ENCODE measurements at regions not wholly inside any gene's neighbourhood (a gene's known extent, or its start where the extent isn't known, plus 50 kb on each side); places are given as distances from the start of the nearest gene placed in this dataset.
"Not testable (repeated sequence)": the region's sequence is repeated elsewhere in the genome, so short reads cannot be mapped to it uniquely, and the experiment has no call there.

DNA sequence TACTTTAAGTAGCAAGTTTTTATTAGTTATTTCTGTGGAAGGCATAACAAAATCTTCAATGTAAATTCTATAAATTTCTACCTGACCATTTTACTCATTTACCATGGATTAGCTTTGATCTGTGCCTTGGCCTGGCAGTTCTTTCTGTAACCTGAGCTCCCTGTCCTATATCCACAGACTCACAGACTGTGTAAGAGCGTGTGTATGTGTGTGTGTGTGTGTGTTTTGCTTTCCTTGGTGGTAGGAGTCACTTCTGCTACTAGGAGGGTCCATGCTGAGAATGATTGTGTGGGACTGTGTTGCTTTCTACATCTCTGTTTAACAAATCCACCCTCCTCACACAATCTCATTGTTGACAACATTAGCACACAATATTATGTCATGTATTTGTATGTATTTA is 221.2 kb upstream of the PELI2 start:
- no peak for DNase-seq (ENCODE audit: low read depth, low spot score)

DNA sequence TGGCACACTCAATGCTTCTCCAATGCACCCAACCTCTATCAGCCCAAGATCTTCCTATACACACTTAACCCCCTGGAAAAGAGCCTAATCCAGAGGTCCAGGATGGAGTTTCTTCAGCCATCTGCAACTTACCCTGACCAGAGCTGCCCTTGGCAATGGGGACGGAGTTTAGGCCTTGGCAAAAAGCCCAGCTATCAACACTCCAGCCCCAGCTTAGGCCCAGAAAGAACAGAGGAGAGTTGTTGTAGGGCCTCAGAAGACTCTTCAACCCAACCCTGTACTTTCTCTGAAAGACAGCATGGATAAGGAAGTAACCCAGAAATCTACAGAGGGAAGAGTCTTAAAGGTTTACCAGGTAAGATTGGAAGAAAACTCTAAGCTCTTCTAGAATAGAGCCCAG is 219.3 kb upstream of the PELI2 start:
- DNase-seq (ENCODE audit: low read depth, low spot score), result no peak

DNA sequence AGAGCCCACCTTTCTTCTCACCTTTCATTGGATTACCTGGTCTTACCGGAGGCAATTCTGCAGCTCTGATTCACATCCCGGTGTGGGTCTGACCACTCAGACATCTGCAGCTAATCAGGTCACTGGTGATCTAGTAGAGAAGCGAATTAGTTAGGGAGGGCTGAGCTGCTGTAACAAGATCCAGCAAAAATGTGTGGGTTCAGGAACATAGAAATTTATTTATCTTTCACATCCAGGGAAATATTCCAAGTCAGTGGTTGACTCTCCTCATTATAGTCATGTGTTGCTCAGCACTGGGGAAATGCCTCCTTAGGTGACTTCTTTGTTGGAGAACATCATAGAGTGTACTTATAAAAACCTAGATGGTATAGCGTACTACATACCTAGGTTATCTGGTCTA is 218.7 kb upstream of the PELI2 start:
- no peak for DNase-seq (ENCODE audit: low read depth, low spot score)

DNA sequence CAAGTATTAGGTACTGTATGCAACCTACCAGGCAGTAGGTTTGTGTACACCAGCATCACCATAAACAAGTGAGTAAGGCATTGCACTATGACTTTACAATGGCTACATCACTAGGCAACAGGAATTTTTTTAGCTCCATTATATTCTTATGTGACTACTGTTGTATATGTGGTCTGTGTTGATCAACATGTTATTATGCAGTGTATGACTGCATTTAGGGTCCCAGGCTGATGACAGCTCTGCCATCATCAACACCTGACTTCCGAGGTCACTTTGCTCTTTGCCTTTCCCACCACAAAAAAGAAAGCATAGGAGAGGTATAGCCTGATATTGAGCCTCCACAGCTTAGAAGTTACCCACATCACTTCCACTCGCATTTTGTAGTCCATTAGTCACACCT is 217.5 kb upstream of the PELI2 start:
- DNase-seq (ENCODE audit: low read depth, low spot score), result no peak

DNA sequence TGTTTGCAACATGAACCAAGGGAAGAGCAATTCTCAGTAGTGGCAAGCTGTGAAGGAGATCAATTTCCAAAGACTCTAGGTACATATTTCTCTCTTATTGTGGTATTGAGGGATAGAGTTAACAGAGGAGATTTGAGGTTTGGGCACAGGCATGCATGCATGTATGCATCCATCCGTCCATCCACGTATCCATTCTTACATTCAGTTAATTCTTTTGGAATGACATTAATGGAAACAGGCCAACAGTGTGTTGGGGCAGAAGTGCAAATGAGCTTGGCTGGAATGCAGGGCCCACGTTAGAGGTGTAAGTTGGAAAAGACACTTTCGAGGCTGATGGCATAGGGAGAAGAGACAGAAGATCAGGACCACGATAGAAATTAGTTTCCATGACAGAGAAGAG is 216.9 kb upstream of the PELI2 start:
- DNase-seq (ENCODE audit: low read depth, low spot score), result no peak

DNA sequence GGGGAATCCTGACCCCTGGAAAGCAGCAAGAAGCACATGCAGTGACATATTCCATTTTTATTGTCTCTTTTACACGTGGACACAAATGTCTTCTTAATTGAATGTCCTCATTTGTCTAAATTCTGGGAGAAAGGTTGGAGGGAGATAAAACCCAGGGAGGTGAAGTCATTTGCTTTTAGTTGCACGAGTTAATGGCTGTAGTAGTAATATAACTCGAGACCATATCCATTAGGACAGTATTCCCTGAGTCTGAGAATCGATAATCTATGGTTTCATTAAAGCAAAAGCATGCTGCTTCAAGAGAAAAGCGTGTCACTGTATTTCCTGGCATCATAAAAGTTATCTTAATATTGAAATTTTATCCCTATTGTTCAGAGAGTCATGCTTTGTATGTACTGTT is 216.0 kb upstream of the PELI2 start:
- no peak for DNase-seq (ENCODE audit: low read depth, low spot score)

DNA sequence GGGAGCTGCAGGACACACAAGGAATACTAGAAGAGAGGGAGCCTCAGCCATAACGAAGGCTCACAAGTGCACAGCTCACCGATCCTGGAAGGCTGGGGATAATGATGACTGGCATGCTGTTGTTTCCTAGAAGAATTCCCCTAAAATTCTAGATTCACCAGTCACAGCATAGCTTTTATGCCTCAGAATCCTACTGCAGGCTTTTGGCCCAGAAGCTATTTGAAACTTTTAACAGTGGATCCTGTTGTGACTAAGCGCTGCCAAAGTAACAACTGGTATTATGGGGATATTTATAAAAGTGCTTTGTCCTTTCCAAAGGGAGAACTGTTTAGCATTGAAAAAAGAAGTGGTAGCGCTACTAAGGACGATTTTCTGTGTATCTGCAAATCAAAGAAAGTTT is 214.1 kb upstream of the PELI2 start:
- no peak for DNase-seq (ENCODE audit: low read depth, low spot score)

DNA sequence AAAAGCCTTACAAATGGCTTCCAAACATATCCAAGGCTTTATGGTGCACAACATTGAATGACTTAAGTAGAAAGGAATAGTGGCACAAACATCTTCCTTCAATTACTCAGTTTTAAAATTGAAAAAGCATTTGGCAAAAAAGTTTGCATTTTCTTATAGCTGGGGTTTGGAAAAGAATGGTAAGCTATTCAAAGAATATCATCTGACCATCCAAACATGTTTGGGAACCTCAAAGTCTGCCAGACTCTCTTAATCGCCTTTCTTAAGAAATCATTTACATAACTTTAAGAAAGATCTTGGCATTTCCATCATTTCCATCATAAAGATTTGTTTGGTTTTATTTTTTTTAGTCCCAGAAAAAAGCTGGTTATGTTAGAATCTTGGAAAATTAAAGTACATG is 210.1 kb upstream of the PELI2 start:
- no peak for DNase-seq (ENCODE audit: low read depth, low spot score)

DNA sequence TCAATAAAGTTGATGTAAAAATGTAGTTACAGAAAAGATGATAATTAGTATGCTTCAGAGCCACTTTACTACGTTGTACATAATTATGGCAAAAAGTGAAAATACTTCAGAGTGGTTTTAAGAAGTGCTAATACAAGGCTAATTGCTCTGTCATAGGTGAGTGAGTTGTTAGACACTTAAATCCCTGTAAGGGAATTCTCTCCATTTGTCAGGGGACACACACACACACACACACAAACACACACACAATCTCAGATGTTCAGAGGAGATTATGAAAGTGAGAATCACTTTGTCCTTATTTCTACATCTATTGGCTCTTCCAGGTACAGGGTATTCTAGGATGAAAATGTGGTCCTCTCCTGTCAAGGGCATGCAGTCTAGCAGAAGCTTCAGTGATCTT is 208.3 kb upstream of the PELI2 start:
- DNase-seq (ENCODE audit: low read depth, low spot score), result no peak

DNA sequence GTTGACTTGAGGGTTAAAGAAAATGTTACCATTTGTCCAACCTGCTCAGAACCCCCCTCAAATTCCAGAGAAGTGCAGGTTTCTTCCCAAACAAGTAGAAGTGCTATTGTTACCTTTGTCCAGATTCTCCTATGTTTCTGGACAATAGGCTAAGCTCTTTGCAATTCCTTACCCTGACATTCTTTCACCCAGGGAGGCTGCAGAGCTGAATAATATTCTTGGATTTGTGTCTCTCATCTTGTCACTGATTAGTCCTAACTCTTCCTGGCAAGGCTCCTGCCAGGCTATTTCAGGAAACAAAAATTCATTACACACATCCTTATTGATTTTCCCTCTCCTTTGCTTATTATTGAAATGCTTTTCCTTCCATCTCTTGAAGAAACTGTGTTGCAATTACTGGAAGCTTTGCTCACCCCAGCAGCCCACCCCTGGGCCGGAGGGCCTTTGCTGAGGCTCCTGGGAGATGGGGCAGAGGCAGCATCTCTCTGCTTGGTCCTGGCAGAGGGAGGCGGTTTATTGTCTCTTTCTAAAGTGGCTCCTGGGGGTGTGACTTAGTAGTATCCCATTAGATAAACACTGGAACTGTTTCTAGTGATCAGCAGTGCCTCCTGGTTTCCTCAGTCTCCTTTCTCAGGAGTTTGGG is 207.5 kb upstream of the PELI2 start:
- DNase-seq (ENCODE audit: low read depth, low spot score), result no peak

DNA sequence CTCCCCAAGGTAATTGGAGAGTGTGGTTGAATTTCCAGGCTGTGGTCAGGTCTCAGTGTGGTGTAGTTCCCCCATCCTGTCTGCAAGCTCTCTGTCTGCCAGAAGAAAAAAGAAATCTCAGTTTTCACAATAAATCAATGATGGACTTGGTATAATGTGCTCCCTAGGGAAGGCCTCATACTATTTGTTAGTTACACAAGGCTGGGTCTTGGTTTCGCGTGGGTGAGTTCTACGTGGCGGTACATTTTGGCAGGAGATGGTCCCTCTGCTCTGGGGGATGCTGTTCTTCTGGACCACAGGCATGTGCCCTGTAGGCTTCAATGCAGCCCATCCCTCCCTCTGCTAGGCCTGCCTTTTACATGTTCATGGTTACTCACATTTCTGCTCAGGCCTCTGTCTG is 206.4 kb upstream of the PELI2 start:
- DNase-seq (ENCODE audit: low read depth, low spot score), result no peak

DNA sequence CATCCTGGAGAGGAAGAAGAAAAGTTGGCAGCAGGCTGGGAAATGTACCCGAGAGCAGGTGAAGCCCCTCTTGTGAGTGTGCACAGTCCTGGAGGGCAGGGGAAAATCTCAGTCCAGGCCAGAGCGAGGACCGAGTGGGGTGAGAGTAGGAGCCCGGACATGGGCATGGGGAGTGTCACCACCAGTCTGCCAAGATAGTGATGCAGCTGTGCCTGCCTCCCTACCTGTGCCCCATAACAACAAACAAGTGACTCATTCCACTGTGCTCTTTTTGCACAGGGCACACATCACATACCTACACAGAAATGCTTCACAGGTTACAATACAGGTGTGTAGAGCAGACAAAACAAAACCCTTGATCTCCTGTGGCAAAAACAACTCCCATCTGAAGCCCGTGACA is 205.9 kb upstream of the PELI2 start:
- DNase-seq (ENCODE audit: low read depth, low spot score), result no peak

DNA sequence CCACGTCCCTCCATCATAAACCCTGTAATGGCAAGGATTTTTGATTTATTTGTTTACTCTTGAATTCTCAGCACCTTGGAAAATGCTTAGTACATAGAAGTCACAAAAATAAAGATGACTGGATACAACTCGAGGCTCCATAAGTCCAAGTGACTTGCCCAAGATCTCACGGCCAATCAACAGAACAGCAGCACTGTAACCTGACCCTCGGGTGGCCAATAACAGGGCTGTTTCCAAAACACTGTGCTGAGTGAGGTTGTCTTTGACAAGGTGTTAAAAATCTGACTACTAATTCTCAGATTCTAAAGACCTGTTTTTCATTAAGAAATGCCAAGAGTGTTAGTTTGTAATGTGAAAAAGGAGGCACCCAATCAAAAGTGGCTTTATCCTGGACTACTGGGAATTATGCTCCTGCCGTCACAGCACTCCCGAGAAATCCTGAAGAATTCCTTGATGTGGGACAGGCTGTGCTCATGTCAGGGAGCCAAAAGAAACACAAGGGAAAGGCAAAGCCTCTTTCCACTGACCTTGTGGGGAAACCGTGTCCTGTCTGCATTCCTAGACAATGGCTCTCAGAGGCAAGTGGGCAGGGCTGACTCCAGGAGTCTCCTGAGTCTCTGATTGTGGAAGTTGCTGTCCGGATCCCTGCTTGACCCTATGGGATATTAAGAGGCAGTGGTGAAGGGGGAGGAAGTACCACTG is 204.7 kb upstream of the PELI2 start:
- DNase-seq (ENCODE audit: low read depth, low spot score), result no peak

DNA sequence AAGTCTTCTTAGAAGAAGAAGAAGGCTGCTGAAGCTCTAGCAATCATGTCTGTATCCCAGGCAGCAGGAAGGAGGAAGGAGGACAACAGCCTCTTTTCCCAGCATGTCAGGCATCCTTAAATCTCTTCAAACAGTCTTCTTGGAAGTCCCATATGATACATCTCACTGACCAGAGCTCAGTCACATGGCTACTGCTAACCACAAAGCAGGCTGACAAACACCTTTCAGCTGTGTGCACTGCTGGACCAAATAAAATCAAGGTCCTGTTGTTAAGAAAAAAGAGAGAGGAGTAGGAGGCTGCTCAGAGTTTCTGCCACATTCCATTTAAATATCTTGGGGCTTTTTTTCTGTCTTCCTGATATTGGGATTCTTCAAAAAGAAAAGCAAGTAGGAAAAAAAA is 203.4 kb upstream of the PELI2 start:
- DNase-seq (ENCODE audit: low read depth, low spot score), result no peak

DNA sequence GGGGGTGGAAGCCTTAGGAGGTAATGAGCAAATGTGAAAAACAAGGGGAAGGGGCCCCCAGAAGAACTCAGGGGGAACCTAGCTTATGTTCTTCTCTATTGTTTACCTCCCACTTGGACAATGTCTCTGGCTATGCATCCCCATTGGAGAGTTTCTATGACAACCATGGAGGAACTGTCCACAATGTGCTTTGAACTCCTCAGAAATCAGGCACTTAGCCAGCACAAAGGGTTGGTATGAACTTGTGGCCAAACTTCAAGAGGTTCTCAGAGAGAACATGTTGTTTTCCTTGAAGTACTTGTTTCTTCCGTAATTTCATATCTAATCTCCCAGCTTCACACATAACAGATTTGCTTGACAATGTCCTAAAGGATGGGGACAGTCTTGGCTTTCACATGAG is 202.8 kb upstream of the PELI2 start:
- no peak for DNase-seq (ENCODE audit: low read depth, low spot score)

DNA sequence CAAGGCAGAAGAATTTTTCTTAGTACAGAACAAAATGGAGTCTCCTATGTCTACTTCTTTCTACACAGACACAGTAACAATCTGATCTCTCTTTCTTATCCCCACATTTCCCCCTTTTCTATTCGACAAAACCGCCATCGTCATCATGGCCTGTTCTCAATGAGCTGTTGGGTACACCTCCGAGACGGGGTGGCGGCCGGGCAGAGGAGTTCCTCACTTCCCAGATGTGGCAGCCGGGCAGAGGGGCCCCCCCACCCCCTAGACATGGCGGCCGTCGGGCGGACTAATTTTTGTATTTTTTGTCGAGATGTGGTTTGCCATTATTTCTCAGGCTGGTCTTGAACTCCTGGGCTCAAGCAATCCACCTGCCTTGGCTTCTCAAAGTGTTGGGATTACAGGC is 198.4 kb upstream of the PELI2 start:
- DNase-seq (ENCODE audit: low read depth, low spot score), result not testable (repeated sequence)

DNA sequence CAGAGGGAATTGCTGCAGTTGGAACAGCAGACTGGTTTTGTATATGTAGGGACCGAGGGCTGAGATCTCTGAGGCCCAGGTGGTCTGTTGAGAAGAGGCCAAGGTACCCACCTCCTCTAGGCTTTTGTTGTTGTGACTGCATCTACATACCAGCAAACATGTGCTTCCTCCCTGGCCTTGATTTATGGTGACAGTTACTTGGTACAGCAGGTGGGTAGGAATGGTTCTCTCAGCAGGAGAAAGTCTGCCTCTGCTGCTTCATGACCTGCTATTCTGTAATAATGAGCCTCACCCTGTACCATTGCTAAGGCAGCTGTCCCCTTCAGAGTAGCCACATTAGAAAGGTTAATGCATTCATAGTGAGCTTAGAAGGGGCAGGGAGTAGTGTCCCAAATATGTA is 196.7 kb upstream of the PELI2 start:
- DNase-seq (ENCODE audit: low read depth, low spot score), result no peak

DNA sequence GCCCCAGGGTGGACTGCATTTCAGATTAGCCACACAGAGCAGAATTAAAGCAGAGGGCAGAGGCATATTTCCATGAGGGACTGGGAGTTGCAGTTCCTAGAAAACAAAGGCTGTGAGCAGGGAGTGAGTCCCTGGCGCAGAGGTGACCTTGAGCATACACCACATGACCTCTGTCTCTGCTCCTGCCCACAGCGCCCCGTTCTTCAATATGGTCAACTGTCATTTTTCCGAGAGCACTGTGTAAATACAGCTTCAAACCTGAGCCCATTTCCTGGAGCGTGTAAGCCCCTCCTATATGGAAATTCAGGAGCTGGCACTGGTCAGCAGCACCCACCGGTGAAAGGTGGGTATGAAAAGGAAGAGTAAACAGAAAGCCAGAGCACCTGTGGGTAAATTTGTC is 192.2 kb upstream of the PELI2 start:
- no peak for DNase-seq (ENCODE audit: low read depth, low spot score)

DNA sequence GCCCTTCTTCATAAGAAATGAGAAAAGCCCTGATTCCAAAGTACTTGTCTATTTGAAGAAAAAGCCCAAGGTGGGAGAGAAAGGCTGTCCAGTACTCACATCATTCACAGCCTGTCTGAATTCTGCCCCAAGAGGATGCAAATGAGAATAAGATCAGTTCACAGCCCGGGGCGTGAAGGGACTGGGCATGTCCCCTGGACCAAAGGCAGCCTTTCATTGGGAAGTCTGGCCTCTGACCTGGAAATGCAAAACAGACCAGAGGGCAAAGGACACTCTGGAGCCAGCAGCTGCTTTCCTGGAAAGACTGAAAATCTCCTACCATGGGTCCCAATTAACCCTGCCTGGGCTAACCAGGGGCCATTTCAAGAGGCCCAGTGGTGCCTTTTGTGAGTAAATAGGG is 191.2 kb upstream of the PELI2 start:
- no peak for DNase-seq (ENCODE audit: low read depth, low spot score)

DNA sequence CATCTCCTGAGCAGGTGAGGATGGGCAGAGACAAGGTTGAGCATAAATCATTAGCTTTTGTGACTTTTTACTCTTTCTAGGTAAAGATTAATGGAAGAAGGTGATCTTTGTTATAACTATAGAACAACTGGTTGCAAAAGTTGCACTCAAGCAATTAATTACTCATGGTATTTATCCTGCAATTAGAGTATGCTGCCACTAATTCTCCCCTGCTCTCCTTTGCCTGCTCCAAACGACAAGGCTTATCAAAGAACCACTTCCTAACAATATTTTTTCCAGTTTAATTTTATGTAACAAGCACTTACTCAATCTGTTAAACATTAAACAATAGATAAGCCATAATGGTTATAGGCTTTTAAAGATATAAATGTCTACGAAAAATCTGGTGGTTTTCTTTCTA is 189.9 kb upstream of the PELI2 start:
- DNase-seq (ENCODE audit: low read depth, low spot score), result no peak

DNA sequence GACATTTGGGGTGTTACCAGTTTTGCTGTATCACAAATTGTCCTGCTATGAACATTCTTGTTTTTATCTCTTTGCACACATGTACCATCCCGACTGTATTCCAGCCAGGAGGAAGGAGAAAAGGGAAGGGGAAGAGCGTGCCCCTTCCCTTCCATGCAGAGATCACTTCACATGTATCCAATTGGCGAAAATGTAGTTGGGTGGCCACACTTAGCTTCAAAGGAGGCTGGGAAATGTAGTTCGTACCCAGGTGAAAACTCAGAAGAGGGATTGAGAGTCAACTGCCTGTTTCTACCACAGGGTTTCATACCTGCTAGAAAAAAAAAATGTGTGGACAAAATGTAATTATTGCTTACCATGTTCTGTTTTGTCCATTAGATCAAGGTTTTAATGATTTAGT is 189.1 kb upstream of the PELI2 start:
- DNase-seq (ENCODE audit: low read depth, low spot score), result no peak

DNA sequence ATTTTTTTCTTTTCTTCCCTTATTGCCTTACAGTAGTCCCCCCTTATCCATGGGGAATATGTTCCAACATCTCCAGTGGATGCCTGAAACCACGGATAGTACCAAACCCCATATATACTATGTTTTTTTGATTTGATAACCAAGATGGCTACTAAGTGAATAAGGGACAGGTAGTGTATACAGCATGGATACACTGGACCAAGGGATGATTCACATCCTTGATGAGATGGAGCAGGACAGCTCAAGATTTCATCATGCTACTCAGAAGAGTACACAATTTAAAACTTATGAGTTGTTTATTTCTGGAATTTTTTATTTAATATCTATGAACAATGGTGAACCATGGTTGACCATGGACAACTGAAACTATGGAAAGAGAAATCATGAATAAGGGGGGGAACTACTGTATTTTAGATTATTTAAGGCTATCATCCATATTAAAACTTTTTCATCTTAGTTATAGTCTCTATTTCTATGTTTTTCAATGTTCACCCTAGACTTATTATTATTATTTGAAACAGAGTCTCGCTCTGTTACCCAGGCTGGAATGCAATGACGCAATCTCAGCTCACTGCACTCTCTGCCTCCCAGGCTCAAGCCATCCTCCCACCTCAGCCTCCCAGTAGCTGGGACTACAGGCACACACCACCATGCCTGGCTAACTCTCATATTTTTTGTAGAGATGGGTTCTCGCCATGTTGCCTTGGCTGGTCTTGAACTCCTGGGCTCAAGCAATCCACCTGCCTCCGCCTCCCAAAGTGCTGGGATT is 188.0 kb upstream of the PELI2 start:
- no peak for DNase-seq (ENCODE audit: low read depth, low spot score)

DNA sequence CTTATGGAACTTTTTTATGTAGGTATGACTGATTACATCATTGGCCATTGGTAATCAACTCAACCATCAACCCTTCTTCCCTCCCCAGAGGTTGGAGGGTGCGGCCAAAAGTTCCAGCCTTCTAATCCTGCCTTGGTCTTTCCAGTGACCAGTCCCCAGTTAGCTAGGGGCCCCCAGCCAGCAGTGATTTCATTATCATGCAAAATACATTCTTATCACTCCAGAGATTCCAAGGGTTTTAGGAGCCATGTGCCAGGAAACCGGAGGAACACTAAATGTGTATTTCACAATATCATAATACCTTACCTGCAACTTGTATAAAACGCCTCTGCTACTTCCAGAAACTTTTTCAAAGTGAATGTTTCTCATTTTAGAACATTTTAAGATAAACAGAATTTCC is 181.5 kb upstream of the PELI2 start:
- DNase-seq (ENCODE audit: low read depth, low spot score), result no peak

Data from activated CD4-positive, CD25-positive, alpha-beta regulatory T cell treated with anti-CD3 and anti-CD28 coated beads, Interleukin-2, amount 50 U/mL, for 16 hours (primary cell).